MM.1S (cell line): ENCODE measurements at regions not wholly inside any gene's neighbourhood (a gene's known extent, or its start where the extent isn't known, plus 50 kb on each side); places are given as distances from the start of the nearest gene placed in this dataset.
A peak's percentile ranks its signal among the peaks of the same experiment; 100 is the strongest.

ENCODE experiments used
- DNase-seq: peaks from one replicate; pipeline ENCODE4 v3.0.0-alpha.2; 2015
- H2AFZ ChIP-seq: fragments of 300-600 bp; sonication (generic); 2 replicates; pipeline ENCODE4 v1.6.0; 2016; ENCODE audit warnings: antibody characterized with exemption, low read length
- H3F3A ChIP-seq: fragments of 300-600 bp; sonication (generic); 2 replicates; pipeline ENCODE4 v1.6.1; 2016; ENCODE audit warnings: mild to moderate bottlenecking, antibody characterized with exemption, low read length, moderate library complexity, mixed read lengths; ENCODE audit not compliant: insufficient read depth
- H3K27ac ChIP-seq: fragments of 300-600 bp; sonication (generic); 2 replicates; pipeline ENCODE4 v1.5.1; 2016; ENCODE audit warnings: mild to moderate bottlenecking, low read length
- H3K27me3 ChIP-seq: fragments of 300-600 bp; sonication (generic); replicated peaks from 2 replicates; pipeline ENCODE4 v1.6.0; 2016; ENCODE audit warnings: low read length; ENCODE audit not compliant: insufficient read depth
- H3K36me3 ChIP-seq: fragments of 300-600 bp; sonication (generic); replicated peaks from 2 replicates; pipeline ENCODE4 v1.6.1; 2016; ENCODE audit warnings: mild to moderate bottlenecking, low read length, mixed read lengths; ENCODE audit not compliant: insufficient read depth
- H3K4me1 ChIP-seq: fragments of 300-600 bp; sonication (generic); 2 replicates; pipeline ENCODE4 v1.6.1; 2016; ENCODE audit warnings: low read length, mixed read lengths
- H3K4me2 ChIP-seq: fragments of 300-600 bp; sonication (generic); 2 replicates; pipeline ENCODE4 v1.6.0; 2016; ENCODE audit warnings: low read depth, low read length
- H3K4me3 ChIP-seq: fragments of 300-600 bp; sonication (generic); 2 replicates; pipeline ENCODE4 v1.5.1; 2016; ENCODE audit warnings: low read length, mixed read lengths
- H3K79me2 ChIP-seq: fragments of 300-600 bp; sonication (generic); 2 replicates; pipeline ENCODE4 v1.6.1; 2016; ENCODE audit warnings: mixed run types, low read length, mixed read lengths
- H3K9ac ChIP-seq: fragments of 300-600 bp; sonication (generic); 2 replicates; pipeline ENCODE4 v1.6.1; 2016; ENCODE audit warnings: low read length, mixed read lengths
- H3K9me2 ChIP-seq: fragments of 300-600 bp; sonication (generic); replicated peaks from 2 replicates; pipeline ENCODE4 v1.6.1; 2016; ENCODE audit warnings: mild to moderate bottlenecking, low read length, mixed read lengths; ENCODE audit not compliant: insufficient read depth
- H3K9me3 ChIP-seq: fragments of 300-600 bp; sonication (generic); replicated peaks from 2 replicates; pipeline ENCODE4 v1.6.1; 2016; ENCODE audit warnings: mild to moderate bottlenecking, low read length, mixed read lengths; ENCODE audit not compliant: insufficient read depth
- H4K20me1 ChIP-seq: fragments of 300-600 bp; sonication (generic); 2 replicates; pipeline ENCODE4 v1.6.1; 2016; ENCODE audit warnings: mild to moderate bottlenecking, low read length, moderate library complexity, mixed read lengths; ENCODE audit not compliant: insufficient read depth
- CTCF ChIP-seq: fragments of 300-600 bp; sonication (generic); IDR thresholded peaks from 2 replicates; pipeline ENCODE4 v1.5.1; 2016; ENCODE audit warnings: antibody characterized with exemption, low read length, mixed read lengths
- EZH2 ChIP-seq: fragments of 300-600 bp; sonication (generic); optimal IDR thresholded peaks from 2 replicates; pipeline ENCODE3; 2017; ENCODE audit warnings: low read depth, mild to moderate bottlenecking, antibody characterized with exemption, low read length, mixed read lengths
- EZH2phosphoT487 ChIP-seq: fragments of 300-600 bp; sonication (generic); IDR thresholded peaks from 2 replicates; pipeline ENCODE4 v1.6.1; 2018; ENCODE audit warnings: antibody characterized with exemption, low read length

- Histone ChIP-seq H3K36me3 (no peaks in the 10 kb centered on the region), H3K79me2 (no peaks in the 10 kb centered on the region), H3K9me3 (no peaks in the 10 kb centered on the region), H3K9ac (no peak overlapping the region), H3K4me1 (peaks cover 3% of the 10 kb centered on the region; the same call in 1 of the 2 replicates), H3K27ac (no peak overlapping the region), H3F3A (no peaks in the 10 kb centered on the region), H3K9me2 (no peaks in the 10 kb centered on the region), H2AFZ (no peak overlapping the region), H3K4me2 (no peak overlapping the region), H3K4me3 (no peak overlapping the region), H3K27me3 (peaks cover 77% of the 10 kb centered on the region), H4K20me1 (no peaks in the 10 kb centered on the region)
- TF ChIP-seq EZH2phosphoT487: no peak
- TF ChIP-seq EZH2: no peak
- no peak for TF ChIP-seq CTCF
- DNase-seq: no peak
These were observed 135.7 kb downstream of the DNAJB6 start for GRCh38 chr7:157472311-157473050.

GRCh38 chr7:157473051-157473569 lies 136.3 kb downstream of the DNAJB6 start:
- Histone ChIP-seq H3F3A (no peaks in the 10 kb centered on the region), H4K20me1 (no peaks in the 10 kb centered on the region), H3K4me2 (no peak overlapping the region), H3K4me1 (peaks cover 7% of the 10 kb centered on the region; the same call in 1 of the 2 replicates), H3K9me3 (no peaks in the 10 kb centered on the region), H3K4me3 (no peak overlapping the region), H3K27ac (no peak overlapping the region), H3K9ac (no peak overlapping the region), H3K27me3 (peaks cover 76% of the 10 kb centered on the region), H3K36me3 (no peaks in the 10 kb centered on the region), H3K79me2 (no peaks in the 10 kb centered on the region), H2AFZ (no peak overlapping the region), H3K9me2 (no peaks in the 10 kb centered on the region)
- TF ChIP-seq CTCF: no peak
- no peak for TF ChIP-seq EZH2
- no peak for TF ChIP-seq EZH2phosphoT487
- no peak for DNase-seq

GRCh38 chr7:157474685-157475084 lies 137.9 kb downstream of the DNAJB6 start:
- no peak overlapping the region for H3K27ac ChIP-seq
- no peaks in the 10 kb centered on the region for H3K79me2 ChIP-seq
- no peaks in the 10 kb centered on the region for H3K9me2 ChIP-seq
- H4K20me1 ChIP-seq: no peaks in the 10 kb centered on the region
- no peaks in the 10 kb centered on the region for H3K36me3 ChIP-seq
- H3K4me3 ChIP-seq: no peak overlapping the region
- no peak overlapping the region for H2AFZ ChIP-seq
- TF ChIP-seq CTCF: peak; percentile 60
- no peak for TF ChIP-seq EZH2
- no peak for TF ChIP-seq EZH2phosphoT487
- H3K4me2 ChIP-seq: no peak overlapping the region
- H3F3A ChIP-seq: no peaks in the 10 kb centered on the region
- H3K9ac ChIP-seq: no peak overlapping the region
- peak; percentile 51 for DNase-seq
- H3K4me1 ChIP-seq: peaks cover 7% of the 10 kb centered on the region; the same call in 1 of the 2 replicates
- H3K27me3 ChIP-seq: peaks cover 72% of the 10 kb centered on the region
- no peaks in the 10 kb centered on the region for H3K9me3 ChIP-seq
